ENCODE measurements at regions not wholly inside any gene's neighbourhood (a gene's known extent, or its start where the extent isn't known, plus 50 kb on each side); places are given as distances from the start of the nearest gene placed in this dataset.

DNA sequence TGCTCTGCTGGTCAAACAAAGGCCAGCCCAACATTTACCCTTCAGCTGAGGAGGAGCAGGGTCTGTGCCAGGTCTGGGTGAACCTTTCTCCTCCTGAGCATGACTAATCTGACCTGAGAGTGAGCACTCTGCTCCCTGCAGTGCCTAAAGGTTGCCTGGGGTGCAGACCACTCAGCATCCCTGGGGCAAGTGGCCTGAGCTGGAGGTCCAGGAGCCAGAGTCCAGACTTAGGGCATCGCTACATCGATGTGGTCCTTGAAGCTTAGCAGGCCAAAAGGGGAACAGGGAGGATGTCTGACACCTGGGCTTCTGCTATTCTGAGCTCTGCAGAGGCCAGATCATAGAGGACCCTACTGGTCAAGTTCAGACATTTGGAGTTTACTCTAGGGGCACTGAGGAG lies 119.1 kb downstream of the FAM43A start:
- no peak for DNase-seq (ENCODE audit: low spot score)
- no peaks in the 10 kb centered on the region for H3K79me2 ChIP-seq (ENCODE audit: insufficient read depth, low read length)
- WGBS (ENCODE audit: low lambda C conversion rate), result 100% methylated on average over 2 of the region's 2 CpGs
- POLR2A ChIA-PET, result no interaction called here
- no peaks in the 10 kb centered on the region for H3K9me3 ChIP-seq (ENCODE audit: low read length)
- no peak overlapping the region for H3K9ac ChIP-seq (ENCODE audit: insufficient read depth, low read depth, low read length)
- H3K4me2 ChIP-seq (ENCODE audit: low read depth, low read length), result no peak overlapping the region
- no peak for TF ChIP-seq ZNF773 (CRISPR knock-in tag; IDR thresholded peaks at IDR 0.05; ENCODE audit: borderline replicate concordance)
- TF ChIP-seq, protein P1, sequence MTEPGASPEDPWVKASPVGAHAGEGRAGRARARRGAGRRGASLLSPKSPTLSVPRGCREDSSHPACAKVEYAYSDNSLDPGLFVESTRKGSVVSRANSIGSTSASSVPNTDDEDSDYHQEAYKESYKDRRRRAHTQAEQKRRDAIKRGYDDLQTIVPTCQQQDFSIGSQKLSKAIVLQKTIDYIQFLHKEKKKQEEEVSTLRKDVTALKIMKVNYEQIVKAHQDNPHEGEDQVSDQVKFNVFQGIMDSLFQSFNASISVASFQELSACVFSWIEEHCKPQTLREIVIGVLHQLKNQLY (CRISPR knock-in tag; IDR thresholded peaks at IDR 0.05), result no peak
- TF ChIP-seq, protein P2, sequence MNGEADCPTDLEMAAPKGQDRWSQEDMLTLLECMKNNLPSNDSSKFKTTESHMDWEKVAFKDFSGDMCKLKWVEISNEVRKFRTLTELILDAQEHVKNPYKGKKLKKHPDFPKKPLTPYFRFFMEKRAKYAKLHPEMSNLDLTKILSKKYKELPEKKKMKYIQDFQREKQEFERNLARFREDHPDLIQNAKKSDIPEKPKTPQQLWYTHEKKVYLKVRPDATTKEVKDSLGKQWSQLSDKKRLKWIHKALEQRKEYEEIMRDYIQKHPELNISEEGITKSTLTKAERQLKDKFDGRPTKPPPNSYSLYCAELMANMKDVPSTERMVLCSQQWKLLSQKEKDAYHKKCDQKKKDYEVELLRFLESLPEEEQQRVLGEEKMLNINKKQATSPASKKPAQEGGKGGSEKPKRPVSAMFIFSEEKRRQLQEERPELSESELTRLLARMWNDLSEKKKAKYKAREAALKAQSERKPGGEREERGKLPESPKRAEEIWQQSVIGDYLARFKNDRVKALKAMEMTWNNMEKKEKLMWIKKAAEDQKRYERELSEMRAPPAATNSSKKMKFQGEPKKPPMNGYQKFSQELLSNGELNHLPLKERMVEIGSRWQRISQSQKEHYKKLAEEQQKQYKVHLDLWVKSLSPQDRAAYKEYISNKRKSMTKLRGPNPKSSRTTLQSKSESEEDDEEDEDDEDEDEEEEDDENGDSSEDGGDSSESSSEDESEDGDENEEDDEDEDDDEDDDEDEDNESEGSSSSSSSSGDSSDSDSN (CRISPR knock-in tag; IDR thresholded peaks at IDR 0.05), result no peak
- TF ChIP-seq ZNF564 (CRISPR knock-in tag; IDR thresholded peaks at IDR 0.05), result no peak
- peaks cover 2 to 55% of the 10 kb centered on the region in 2 experiments for H3K27me3 ChIP-seq (ENCODE audit: control insufficient read depth in 1 of 2, insufficient read depth in 2 of 2, low read length in 2 of 2)
- BruUV-seq (replicated peaks), result no TSS peak
- H2AFZ ChIP-seq (ENCODE audit: low read length), result no peak overlapping the region
- ATAC-seq, result no peak
- no peaks in the 10 kb centered on the region for H3K36me3 ChIP-seq (replicated peaks in 1 of 2; ENCODE audit: control insufficient read depth in 1 of 2, insufficient read depth in 2 of 2, low read length in 2 of 2)
- intact Hi-C loops (cut with micrococcal nuclease; ENCODE audit: unreplicated experiment) (no loop called here), in situ Hi-C loops (cut with HindIII; ENCODE audit: extremely low pct_ligation_motif_present, low pct_unique_long_range_greater_than_20kb) (no loop called here)
- no peaks in the 10 kb centered on the region for H3K4me1 ChIP-seq (ENCODE audit: insufficient read depth, low read length)
- FAIRE-seq, result no peak
- no peaks in the 10 kb centered on the region for H4K20me1 ChIP-seq (ENCODE audit: insufficient read depth, low read length)
- H3K4me3 ChIP-seq (replicated peaks in 1 of 3; ENCODE audit: insufficient read depth in 1 of 3, low read depth in 2 of 3, low read length in 3 of 3), result no peak overlapping the region
- CTCF ChIA-PET (ENCODE audit: low intra/inter-chr PET ratio, low total read pairs), result no interaction called here
- no peak overlapping the region for H3K27ac ChIP-seq (ENCODE audit: extremely low read length, insufficient read depth, low read length)

DNA sequence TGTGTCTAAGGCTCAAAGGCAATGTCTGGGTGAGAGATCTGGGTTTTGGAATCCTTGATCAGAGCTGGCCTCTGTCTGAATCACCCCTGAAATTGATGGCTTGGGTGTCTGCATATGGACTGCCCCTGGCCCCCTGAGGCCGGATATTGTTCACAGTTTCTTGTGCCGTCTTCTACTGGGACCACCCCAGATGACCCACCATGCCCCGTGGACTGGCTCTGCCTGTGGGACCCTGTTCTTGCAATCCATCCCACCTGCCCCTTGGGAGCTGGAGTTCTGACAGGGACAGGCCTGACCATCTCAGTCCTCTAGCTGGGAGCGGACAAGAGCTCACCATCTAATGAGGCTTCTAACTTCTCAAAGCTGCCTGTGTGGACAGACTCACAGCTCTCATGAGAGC lies 119.9 kb downstream of the FAM43A start:
- no peaks in the 10 kb centered on the region for H4K20me1 ChIP-seq (ENCODE audit: insufficient read depth, low read length)
- H3K79me2 ChIP-seq (ENCODE audit: insufficient read depth, low read length), result no peaks in the 10 kb centered on the region
- no peak for DNase-seq (ENCODE audit: low spot score)
- H3K4me2 ChIP-seq (ENCODE audit: low read depth, low read length), result no peak overlapping the region
- H3K27me3 ChIP-seq (ENCODE audit: control insufficient read depth in 1 of 2, insufficient read depth in 2 of 2, low read length in 2 of 2), result peaks cover 2 to 61% of the 10 kb centered on the region in 2 experiments
- no peak for ATAC-seq
- ChIA-PET POLR2A (no interaction called here), CTCF (ENCODE audit: low intra/inter-chr PET ratio, low total read pairs) (no interaction called here)
- no peak overlapping the region for H3K27ac ChIP-seq (ENCODE audit: extremely low read length, insufficient read depth, low read length)
- H3K4me3 ChIP-seq (replicated peaks in 1 of 3; ENCODE audit: insufficient read depth in 1 of 3, low read depth in 2 of 3, low read length in 3 of 3), result no peak overlapping the region
- no peak for FAIRE-seq
- no peaks in the 10 kb centered on the region for H3K4me1 ChIP-seq (ENCODE audit: insufficient read depth, low read length)
- WGBS (ENCODE audit: low lambda C conversion rate), result 40% methylated on average over 4 of the region's 4 CpGs
- H3K36me3 ChIP-seq (replicated peaks in 1 of 2; ENCODE audit: control insufficient read depth in 1 of 2, insufficient read depth in 2 of 2, low read length in 2 of 2), result no peaks in the 10 kb centered on the region
- H3K9ac ChIP-seq (ENCODE audit: insufficient read depth, low read depth, low read length), result no peak overlapping the region
- H2AFZ ChIP-seq (ENCODE audit: low read length), result no peak overlapping the region
- in situ Hi-C loops (cut with HindIII; ENCODE audit: extremely low pct_ligation_motif_present, low pct_unique_long_range_greater_than_20kb), result no loop called here
- intact Hi-C loops (cut with micrococcal nuclease; ENCODE audit: unreplicated experiment), result no loop called here
- no TSS peak for BruUV-seq (replicated peaks)
- no peaks in the 10 kb centered on the region for H3K9me3 ChIP-seq (ENCODE audit: low read length)
- no peak for TF ChIP-seq NFYB (CRISPR knock-in tag; IDR thresholded peaks at IDR 0.05)
- TF ChIP-seq, protein P3, sequence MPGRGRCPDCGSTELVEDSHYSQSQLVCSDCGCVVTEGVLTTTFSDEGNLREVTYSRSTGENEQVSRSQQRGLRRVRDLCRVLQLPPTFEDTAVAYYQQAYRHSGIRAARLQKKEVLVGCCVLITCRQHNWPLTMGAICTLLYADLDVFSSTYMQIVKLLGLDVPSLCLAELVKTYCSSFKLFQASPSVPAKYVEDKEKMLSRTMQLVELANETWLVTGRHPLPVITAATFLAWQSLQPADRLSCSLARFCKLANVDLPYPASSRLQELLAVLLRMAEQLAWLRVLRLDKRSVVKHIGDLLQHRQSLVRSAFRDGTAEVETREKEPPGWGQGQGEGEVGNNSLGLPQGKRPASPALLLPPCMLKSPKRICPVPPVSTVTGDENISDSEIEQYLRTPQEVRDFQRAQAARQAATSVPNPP (CRISPR knock-in tag; IDR thresholded peaks at IDR 0.05), result no peak
- TF ChIP-seq SMC3 (IDR thresholded peaks at IDR 0.05; ENCODE audit: low read length), result no peak
- no peak for TF ChIP-seq NFKB2 (CRISPR knock-in tag; IDR thresholded peaks at IDR 0.05; ENCODE audit: borderline replicate concordance)
- no peak for TF ChIP-seq NR1H2 (CRISPR knock-in tag; IDR thresholded peaks at IDR 0.05; ENCODE audit: borderline replicate concordance, low read depth)
- no peak for TF ChIP-seq ZNF12 (CRISPR knock-in tag; IDR thresholded peaks at IDR 0.05)
- TF ChIP-seq, protein P4, sequence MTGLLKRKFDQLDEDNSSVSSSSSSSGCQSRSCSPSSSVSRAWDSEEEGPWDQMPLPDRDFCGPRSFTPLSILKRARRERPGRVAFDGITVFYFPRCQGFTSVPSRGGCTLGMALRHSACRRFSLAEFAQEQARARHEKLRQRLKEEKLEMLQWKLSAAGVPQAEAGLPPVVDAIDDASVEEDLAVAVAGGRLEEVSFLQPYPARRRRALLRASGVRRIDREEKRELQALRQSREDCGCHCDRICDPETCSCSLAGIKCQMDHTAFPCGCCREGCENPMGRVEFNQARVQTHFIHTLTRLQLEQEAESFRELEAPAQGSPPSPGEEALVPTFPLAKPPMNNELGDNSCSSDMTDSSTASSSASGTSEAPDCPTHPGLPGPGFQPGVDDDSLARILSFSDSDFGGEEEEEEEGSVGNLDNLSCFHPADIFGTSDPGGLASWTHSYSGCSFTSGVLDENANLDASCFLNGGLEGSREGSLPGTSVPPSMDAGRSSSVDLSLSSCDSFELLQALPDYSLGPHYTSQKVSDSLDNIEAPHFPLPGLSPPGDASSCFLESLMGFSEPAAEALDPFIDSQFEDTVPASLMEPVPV (CRISPR knock-in tag; IDR thresholded peaks at IDR 0.05), result no peak
- TF ChIP-seq NFIB (CRISPR knock-in tag; IDR thresholded peaks at IDR 0.05; ENCODE audit: borderline replicate concordance), result no peak
- no peak for TF ChIP-seq ZBTB7B (CRISPR knock-in tag; IDR thresholded peaks at IDR 0.05)
- no peak for TF ChIP-seq ZKSCAN5 (CRISPR knock-in tag; IDR thresholded peaks at IDR 0.05)
